Epidermal melanocyte (primary cell): ENCODE measurements at regions not wholly inside any gene's neighbourhood (a gene's known extent, or its start where the extent isn't known, plus 50 kb on each side); places are given as distances from the start of the nearest gene placed in this dataset.
A peak's percentile ranks its signal among the peaks of the same experiment; 100 is the strongest.

Experiments
- DNase-seq: peaks from one replicate; pipeline ENCODE4 v3.0.0; 2011; ENCODE audit warnings: low spot score; ENCODE audit not compliant: insufficient read length

DNA sequence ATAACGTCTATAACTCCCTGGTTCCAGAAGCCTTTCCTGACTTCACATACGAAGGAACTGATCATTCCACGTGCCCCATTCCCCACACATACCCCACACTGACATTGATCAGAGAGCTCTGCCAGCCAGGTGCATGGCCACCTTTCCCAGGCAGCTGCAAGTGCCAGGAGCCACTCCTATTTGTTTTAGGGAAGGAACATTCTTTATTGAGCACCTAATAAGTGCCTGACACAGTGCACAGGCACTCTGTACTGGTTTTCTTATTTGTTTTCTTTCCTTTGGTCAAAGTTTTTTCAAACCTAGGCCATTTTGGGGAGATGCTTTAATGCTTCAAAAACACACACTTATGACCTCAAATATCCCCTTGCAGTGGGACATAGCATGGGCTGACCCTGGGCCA is 50.0 kb downstream of the PITPNM2 start:
- no peak for DNase-seq

DNA sequence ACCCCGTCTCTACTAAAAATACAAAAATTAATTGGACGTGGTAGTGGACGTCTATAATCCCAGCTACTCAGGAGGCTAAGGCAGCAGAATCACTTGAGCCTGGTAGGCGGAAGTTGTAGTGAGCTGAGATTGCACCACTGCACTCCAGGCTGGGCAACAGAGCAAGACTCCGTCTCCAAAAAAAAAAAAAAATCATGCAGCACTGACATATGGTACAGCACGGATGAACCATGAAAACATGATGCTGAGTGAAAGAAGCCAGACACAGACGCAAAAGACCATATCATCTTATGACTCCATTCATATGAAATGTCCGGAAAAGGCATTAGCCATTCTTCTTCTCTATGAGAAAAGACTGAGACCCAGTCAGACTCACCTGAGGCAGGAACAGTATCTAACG is 50.4 kb downstream of the PITPNM2 start:
- no peak for DNase-seq

DNA sequence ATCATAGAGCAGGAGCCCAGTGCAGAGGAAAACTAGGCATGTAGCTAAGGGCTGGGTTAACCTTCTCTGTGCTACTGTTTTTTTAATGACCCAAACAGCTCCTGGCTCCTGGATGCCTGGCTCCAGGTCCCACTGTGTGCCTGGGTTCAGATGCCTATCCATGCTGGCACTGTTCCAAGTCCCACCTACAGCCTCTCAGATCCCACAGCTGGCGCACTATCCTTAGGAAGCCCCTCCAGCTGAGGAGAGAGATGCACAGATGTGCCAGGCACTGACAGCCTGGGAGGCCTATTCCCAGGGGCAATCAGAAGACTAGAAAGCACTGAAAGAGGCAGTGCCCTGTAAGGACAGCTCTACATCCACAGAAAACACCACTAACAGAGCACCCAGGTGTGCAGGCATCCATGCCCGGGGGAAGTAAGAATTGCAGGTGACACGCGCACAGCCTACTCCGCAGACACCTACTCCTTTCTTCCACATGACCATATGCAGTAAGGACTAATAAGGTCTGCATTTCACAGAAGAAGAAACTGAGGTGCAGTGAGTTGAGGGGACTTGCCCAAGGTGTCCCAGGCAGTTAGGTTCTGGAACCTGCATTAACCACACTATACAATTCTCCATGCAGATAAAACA is 51.2 kb downstream of the PITPNM2 start:
- DNase-seq, result no peak

DNA sequence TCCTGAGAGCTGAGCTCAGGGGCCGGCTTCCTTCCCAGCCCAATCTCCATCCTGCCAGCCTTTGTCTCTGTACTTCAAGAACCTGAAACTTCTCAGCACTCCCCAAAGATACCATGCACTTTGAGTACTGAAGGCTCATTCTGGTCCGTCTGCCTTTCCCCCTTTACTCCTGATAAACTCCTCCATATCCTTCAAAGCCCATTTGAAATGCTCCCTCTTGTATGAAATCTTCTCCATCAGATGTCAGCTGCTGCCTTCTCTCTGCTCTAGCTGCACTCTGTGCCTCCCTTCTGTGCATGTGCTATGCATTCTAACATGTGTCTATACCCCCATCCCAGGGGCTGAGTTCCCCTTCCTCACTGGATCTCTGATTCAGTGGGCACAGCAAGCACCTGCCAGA is 52.1 kb downstream of the PITPNM2 start:
- DNase-seq, result no peak

DNA sequence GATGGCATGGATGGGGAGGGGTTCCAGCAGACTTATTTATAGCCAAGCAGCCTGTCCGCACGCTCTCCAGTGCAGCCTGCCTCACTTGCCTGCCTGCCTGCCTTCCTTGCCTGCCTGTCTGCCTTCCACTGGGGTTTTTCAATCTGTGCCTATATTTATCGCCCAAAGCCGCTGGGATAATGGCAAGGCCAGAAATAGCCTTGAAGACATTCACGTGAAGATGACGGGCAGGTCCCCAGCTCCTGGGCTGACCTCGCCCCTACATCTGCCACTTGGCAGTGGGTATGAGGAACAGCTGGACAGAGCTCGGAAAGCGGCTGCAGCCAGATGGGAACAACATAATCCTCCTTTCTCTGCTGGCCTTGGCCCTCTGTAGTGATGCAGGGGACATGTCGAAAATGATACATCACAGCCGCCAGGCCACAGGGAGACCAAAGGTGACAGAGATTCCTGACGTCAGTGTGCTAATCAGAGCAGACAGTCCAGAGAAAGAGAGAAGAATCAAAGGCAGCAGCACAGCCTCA is 53.3 kb downstream of the PITPNM2 start:
- DNase-seq, result no peak

DNA sequence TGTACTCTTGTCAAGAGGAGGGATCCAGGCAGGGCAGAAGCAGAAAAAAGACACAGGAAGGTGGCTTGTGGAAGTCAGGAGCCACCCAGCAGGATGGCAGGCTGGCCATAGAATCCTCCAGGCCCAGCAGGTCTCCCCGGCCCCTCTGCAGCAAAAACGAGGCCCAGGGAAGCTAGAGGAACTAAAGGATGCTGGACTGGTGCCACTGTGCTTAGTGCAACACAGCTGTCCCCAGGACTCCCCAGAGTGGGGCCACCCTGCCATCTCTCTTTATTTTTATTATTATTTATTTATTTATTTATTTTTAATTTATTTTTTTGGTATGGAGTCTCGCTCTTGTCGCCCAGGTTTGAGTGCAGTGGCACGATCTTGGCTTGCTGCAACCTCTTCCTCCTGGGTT is 54.1 kb downstream of the PITPNM2 start:
- no peak for DNase-seq

DNA sequence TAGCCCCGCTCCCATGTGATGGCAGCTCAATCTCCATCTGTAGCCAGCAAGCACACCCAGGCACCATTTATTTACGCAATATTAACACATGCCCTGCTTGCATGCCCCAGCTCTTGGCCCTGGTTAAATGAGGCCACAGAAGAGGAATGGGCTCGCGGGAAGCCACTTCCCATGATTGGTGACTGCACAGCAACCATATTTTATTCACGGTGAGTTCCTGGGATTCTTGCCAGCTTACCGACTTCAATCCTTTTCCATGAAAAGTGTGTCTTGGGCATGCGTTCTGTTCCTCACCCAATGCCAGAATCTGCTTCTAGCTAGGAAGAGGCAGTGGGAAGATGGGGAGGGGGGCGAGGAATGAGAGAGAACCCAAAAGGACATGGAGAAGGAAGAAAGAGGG is 54.7 kb downstream of the PITPNM2 start:
- no peak for DNase-seq

DNA sequence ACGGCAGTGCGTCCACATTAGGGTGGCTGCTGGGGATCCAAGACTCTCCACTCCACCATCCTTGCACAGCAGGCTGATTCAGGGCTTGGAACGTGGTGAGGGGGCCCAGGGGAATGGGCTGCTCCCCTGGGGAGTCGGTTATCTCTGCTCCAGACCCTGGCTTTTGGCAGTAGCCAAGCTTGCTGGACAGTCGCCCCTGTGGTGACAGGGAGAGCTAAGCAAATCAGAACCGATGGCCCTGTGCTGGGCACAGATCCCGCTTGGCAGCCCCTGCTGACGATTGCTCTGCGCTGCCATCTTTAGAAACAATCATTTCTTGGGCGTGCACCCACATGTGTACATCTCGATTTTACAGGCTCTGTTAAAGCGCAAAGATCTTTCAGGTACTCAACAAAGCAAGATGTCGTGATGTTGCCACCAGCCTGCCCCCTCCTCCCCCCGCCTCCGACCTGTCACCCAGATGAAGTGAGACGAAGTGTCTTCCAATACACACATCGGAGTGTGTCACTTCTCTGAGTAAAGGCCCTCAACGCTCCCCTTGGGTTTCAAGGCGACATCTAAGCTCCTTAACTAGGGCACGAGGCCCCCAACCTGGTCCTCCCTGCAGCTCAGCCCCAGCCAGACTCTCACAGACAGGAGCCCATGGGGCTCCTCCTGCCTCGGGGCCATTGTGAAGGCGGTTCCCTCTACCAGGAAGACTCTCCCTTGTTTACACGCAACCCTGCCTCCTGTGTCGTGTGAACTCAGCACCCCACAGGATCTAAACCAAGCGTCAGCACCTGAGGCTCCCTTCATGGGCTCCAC is 55.6 kb downstream of the PITPNM2 start:
- no peak for DNase-seq

DNA sequence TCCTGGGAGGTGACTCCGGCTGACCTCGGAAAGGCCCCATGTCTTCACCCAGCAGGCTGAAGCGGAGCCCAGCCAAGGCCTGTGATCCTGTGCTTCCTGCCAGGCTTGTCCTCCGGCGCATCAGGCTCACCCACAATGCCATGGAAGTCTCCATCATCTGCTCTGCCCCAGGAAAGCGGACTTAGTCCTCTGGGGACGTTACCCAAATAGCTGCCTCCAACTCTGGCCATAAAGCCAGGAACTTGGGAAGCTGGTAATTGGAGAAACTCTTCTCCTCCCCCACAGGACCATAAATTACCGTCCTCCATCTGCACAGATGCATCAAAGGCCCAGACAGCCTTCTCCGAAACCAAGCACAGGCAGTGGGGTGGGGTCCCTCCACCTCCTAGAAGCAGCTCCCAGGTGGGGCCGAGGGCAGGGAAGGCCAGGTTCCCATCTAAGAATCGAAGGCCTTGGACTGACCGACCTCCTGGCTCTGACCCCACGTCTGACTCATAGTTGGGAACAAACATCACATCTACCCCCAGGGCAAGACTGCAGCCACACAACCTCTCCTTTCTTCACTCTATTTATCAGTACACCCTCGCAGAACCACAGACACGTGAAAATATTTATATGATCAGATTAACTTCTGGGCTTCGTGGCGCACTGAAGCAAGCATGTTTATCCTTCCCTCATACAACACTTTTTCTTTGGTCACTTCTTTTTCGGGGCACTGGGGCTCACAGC is 56.4 kb downstream of the PITPNM2 start:
- DNase-seq, result peak; percentile 51

DNA sequence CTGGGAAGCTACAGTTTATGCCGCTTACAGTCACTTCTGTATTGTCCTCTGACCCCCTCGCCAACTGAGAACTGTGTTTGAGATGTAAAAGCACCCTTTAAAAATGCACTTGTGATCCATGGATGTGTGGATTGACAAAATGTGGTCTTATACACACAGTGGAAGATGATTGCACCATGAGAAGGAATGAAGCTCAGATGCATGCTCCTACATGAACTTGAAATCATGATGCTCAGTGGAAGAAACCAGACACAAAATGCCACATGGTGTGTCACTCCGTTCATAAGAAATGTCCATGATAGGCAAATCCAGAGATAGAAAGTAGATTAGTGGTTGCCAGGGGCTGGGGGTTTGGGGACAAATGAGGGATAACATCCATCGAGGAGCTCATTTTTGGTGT is 58.0 kb downstream of the PITPNM2 start:
- DNase-seq, result no peak

DNA sequence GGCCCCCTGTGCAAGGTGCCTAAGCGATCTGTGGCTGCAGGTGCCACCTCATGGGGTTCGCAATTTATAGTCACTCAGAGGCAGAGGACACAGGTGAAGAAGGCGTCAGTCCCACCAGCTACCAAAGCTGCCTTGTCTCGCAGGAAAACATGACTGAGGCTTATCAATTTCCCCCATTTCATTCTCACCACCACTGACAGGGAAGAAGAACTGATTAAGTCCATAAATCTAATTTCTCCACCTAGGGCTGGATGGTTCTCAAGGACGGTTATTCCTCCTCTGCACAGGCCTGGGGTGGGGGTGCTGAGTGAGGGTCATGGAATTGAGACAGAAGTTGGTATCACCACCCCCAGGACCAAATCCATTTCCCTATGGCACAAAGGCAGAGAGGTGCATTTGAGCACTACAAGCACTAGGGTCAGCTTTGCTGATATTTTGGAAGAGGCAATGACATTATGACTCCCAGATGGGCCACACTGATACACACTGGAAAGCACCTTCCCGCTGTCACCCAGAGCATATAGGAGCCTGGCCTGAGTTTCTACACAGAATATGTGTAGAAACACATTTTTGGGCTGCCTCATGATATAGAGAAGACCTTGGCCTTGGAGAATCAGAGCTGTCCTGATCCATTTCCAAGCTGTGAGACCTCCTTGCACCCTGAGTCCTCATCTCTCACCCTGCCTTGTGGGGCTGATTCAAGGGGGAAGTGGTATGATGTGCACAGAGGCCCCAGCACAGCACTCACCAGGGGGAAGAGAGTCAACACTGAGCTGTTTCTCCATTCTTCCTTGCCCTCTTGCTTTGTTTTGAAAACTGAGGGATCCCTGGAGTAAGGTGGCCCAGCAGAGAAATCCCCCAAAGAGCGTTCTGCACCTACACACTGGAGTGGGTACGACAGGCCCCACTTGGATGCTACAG is 59.4 kb downstream of the PITPNM2 start:
- DNase-seq, result no peak

DNA sequence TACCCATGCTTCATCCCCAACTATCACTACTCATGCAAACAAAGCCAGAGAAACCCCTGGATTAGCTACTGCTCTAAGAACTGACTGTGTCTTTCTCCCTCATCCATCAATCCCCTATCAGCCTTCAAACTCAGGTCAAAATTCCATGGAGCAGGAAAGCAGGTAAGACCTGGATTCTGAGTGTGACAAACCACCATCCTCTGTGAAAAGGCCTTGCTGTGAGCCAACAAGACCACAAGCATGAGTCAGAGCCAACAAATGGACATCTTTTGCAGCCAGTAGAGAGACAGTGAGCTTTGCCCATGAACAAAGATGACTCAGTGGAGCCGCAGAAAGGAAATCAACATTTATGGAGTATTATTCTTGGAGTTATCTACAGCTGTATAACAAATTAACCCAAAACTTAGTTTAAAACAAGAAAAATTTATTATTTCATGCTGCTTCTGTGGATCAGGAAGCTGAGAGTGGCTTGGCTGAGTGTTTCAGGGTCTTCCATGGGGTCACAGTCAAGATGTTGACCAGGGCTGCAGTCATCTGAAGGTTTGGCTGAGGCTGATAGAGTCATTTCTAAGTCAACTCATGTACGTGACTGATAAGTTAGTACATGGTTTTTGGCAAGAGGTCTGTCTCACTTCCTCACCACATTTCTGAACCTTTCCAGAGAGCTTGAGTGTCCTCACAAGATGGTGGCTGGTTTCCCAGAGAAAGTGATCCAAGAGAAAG is 61.1 kb downstream of the PITPNM2 start:
- DNase-seq, result no peak

DNA sequence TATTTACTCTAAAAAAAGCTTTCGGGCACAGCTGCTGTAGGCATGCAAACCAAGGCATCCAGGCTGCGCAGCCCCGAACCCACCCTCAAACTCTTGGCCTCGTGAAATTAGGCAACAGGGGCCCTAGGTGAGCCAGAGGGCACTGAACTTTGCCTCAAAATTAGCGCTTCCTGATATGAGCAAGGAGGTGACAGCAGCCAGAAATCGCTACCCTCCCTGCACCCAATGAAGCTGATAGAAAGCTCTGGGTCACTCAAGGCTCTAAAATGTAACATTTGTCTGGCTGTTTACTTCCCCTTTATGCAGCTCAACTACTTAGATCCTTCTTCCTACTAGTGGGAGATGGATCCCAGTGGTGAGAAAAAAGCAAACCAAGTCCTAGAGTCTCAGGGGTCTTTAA is 61.8 kb downstream of the PITPNM2 start:
- DNase-seq, result no peak

DNA sequence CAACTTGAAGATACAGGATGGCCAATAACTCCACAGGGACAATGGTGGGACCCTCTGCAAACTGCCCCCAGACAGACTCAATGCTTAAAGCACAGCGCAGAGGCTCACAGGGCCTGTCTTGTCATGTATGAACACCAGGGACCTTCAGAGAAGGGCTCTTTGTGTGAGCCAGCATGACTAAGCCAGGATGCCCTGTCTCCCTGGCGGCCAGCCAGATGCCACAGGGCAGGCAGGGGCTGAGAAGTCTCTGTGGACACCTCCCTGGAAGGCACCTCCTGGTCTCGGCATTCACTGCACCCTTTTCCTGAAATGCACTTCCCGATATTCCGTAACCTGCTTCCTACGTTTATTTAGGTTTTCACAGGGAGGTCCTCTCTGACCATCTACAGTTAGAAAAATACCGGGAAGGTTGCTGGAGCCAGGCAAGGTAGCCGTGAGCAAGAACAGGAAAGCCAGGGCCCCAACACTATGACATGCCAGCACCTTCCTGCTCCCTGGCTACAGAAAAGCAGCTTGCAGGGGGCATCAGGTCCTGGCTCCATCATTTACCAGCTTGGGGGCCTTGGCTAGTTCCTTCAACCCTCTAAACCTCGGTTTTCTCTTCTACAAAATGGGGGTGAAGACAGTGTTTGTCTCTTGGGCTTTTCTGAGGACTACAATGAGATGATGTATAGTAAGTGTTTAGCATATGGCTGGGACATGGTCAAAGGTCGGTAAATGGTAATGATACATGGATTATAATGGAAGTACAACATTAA is 65.0 kb downstream of the PITPNM2 start:
- DNase-seq, result peak; percentile 33

DNA sequence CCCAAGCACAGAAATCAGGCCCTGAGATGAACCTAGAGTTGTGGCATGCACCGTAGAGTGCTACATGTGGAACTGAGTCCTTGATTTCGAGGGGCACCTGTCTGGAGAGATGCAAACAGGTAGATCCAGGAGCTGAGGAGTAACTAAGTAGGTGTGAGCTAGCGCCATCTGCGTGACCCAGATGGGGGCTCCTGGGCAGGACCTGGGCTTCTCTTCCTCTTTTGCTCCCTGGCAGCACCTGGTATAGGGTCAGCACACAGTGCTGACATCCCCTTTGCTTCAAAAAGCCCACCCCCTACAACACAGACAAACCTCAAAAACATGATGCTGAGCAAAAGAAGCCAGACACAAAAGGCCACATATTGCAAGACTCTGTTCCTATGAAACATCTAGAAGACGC is 65.8 kb downstream of the PITPNM2 start:
- DNase-seq, result no peak

DNA sequence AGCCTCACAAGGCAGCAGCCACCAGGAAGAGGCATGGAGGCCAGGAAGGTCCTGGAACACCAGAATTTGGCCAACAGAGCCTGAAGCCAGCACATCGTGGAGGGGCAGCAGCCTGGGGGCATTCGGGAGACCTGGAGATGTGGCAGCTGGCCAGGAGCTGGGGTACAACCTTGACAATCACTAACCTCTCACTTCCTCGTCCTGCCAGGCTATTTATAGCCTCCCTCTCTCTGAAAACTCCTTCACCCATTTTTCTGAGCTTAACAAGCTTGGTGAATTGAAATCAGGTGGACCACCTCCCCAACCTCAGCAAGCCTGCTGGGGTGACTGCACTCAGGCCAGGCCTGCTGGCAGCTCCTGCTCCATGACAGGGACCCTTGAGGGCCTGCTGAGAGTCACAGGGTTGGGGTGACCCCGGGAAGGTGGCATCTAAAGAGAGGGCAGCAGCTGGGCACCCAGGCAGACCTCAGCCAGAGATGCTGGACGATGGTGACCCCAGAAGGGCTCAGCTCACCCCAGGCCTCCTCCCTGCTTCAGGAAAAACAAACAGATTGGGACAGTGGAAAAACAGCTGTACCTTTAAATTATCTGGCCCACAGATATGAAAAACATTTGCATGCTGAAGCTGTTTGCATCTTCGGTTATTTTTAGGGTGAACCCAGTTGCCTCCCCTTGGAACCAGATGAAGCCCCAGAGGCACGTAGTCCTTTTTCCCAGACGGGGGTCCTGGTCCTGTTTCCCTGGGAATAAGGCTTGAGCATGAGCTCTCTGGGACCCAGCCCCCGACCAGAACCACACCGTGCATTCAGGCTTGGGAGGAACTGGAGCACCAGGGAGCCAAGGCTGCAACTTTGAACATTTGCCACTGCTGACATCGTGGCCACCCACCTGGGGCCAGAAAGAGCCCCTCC is 67.0 kb downstream of the PITPNM2 start:
- no peak for DNase-seq

DNA sequence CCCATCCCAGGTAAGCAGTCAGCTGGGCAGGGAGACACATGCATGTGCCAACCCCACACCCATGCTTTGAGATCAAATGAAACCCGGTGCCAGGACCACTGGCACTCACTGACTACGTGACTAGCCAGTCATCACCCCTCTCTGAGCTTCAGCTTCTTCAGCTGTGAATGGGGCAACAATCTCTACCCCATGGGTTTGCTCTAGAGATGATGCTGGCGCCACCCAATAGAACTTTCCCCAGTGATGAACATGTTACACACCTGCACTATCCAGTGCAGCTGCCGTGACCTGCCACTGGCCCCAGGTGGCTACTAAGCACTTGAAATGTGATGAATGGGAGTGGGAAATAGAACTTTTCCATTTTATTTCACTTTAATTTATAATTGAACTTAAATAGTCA is 70.3 kb downstream of the PITPNM2 start:
- no peak for DNase-seq

DNA sequence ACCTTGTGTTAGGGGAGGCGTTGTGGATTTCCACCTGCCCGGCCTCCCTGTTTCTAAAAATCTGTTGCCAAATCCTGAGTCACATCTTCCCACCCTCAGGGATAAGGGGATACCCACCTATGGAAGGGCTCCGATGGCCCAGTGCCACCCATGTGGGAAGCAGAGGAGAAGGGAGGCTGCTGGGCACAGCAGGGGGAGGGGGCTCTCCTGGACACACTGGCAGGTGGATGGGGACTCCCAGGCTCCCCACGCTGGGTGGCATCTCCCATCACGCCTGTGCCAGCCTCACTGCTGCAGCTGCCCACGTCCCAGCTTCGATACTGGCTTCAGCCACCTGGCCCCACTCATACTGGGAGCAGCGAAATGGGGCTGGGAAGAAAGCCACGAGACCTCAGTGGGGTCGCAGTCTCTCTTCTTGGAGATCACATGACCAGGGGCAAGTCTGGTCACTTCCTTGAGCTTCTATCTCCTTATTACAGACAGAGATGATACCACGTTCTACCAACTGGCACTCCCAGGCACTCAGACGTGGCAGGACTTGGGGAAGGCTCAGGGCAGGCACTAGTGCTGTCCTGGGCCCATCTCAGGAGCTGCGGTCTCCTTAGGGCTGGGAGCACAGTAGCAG is 72.2 kb downstream of the PITPNM2 start:
- DNase-seq, result no peak
